ENCODE measurements at regions not wholly inside any gene's neighbourhood (a gene's known extent, or its start where the extent isn't known, plus 50 kb on each side); places are given as distances from the start of the nearest gene placed in this dataset. TPM values are rescaled to one million over a fixed set of nuclear protein-coding genes. Genes with fewer than 3 reads are reported as not detected.
A peak's percentile ranks its signal among the peaks of the same experiment; 100 is the strongest.

DNA sequence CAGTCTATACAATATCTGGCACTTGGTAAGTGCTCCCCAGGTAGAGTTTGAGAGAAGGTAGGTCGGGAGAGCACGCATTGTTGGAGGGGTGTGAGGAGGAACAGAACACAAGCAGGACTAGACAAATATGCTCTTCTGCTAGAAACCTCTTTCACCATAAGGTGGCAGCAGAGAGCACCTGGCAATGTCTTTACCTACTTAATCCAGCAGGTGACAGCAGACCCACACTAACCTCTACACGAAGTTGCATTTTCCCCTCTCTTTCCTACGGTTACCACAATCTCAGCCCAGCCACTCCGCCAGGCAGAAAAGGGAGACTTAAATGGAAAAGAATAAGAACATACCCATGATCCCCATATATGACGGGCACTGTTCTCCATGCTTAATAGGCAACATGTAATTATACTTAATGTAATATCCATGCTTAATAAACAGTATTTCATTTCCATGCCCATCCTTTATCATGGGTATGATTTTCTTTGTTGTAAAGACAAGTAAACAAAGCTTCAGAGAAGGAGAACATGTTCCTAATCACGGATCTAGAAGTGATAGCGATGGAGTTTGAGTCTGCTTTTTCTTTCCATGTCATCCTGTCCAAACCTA is 55.1 kb upstream of the CCL2 start:
- no peaks in the 10 kb centered on the region for H3K4me1 ChIP-seq (ENCODE audit: control insufficient read depth, insufficient read depth, low read length)
- WGBS (ENCODE audit: insufficient coverage), result no CpG with 5 or more reads among the region's 8 CpGs
- peaks cover 5% of the 10 kb centered on the region for H3K9me3 ChIP-seq (ENCODE audit: control insufficient read depth, insufficient read depth, low read length)
- peak; percentile 68 to 96 (median 78) for DNase-seq (ENCODE audit: low read depth in 4 of 6, low spot score in 6 of 6)
- no peaks in the 10 kb centered on the region for H3K36me3 ChIP-seq (ENCODE audit: control insufficient read depth, insufficient read depth, low read length)
- H3K4me3 ChIP-seq (ENCODE audit: low read depth, low read length), result no peak overlapping the region
- peaks cover 4% of the 10 kb centered on the region for H3K27me3 ChIP-seq (ENCODE audit: control insufficient read depth, insufficient read depth, low read length)
- no peak overlapping the region for H3K27ac ChIP-seq (ENCODE audit: low read depth, low read length)

DNA sequence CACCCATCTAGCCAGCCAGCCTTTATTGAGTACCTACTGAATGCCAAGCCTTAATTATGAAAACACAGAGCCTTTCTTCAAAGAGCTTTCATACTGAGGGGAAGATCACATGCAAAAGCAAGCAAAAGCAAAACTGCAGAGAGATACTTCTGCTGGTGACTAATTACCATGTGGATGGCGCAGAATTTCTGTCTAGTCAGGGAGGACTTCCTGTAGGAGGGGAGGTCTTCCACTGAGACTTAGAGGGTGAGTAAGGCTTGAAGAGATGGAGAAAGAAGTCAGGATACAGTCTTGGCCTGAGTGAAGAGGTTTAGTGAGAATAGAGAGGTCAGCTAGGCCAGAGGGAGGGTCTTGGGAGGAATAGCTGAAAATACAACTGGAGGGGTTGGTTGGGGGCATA is 53.9 kb upstream of the CCL2 start:
- Histone ChIP-seq H3K27me3 (ENCODE audit: control insufficient read depth, insufficient read depth, low read length) (peaks cover 4% of the 10 kb centered on the region), H3K36me3 (ENCODE audit: control insufficient read depth, insufficient read depth, low read length) (no peaks in the 10 kb centered on the region), H3K4me3 (ENCODE audit: low read depth, low read length) (no peak overlapping the region), H3K27ac (ENCODE audit: low read depth, low read length) (no peak overlapping the region), H3K9me3 (ENCODE audit: control insufficient read depth, insufficient read depth, low read length) (peaks cover 5% of the 10 kb centered on the region), H3K4me1 (ENCODE audit: control insufficient read depth, insufficient read depth, low read length) (no peaks in the 10 kb centered on the region)
- no peak for DNase-seq (ENCODE audit: low read depth in 4 of 6, low spot score in 6 of 6)
- WGBS (ENCODE audit: insufficient coverage), result 96% methylated on average over 1 of the region's 1 CpG

DNA sequence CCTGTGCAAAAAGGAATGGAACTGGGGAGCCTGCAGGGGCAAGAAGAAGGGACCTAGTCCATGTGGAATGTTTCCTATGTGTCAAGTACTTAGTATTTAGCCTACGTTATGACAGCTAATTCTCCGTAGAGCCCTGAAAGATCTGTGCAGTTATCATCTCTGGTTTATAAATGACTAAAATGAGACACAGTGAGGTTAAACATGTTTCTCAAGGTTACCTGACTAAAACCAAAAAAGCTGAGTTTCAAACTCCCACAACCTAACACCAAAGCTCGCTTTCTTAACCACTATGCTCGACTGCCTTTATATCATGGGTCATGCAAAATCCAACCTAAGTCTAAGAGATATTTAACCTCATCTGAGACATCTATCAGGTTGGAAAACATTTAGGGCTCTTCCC is 53.3 kb upstream of the CCL2 start:
- WGBS (ENCODE audit: insufficient coverage), result 85% methylated on average over 3 of the region's 4 CpGs
- Histone ChIP-seq H3K9me3 (ENCODE audit: control insufficient read depth, insufficient read depth, low read length) (peaks cover 5% of the 10 kb centered on the region), H3K4me1 (ENCODE audit: control insufficient read depth, insufficient read depth, low read length) (no peaks in the 10 kb centered on the region), H3K27me3 (ENCODE audit: control insufficient read depth, insufficient read depth, low read length) (peaks cover 4% of the 10 kb centered on the region), H3K4me3 (ENCODE audit: low read depth, low read length) (no peak overlapping the region), H3K36me3 (ENCODE audit: control insufficient read depth, insufficient read depth, low read length) (no peaks in the 10 kb centered on the region), H3K27ac (ENCODE audit: low read depth, low read length) (no peak overlapping the region)
- no peak for DNase-seq (ENCODE audit: low read depth in 4 of 6, low spot score in 6 of 6)

DNA sequence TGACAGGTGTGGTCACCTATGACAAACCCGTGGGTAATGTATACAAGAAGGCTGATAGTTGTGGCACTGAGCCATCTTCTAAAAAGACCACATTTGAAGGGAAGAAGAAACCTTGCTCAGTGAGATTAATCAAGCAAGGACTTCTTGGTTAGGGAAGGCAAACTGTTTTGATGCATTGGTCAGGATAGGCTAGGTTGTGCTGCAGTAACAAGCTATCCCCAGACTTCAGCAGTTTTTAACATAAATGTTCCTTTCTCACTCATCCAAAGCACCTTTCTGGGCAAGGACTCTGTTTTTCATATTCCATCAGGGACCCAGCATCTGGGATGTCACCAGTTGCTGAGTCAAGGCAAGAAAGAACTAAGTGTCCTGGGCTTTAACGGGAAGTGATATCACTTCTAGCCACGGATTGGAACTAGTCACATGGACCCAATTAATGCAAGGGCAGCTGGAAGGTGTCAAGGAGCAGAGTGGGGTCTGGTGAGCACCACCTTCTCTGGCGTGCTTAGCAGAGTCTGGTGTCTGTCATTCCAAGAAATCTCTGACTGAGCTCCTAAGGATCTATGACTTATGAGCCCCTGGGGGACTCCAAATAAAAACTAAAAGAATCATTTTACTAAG is 52.0 kb upstream of the CCL2 start:
- Histone ChIP-seq H3K36me3 (ENCODE audit: control insufficient read depth, insufficient read depth, low read length) (no peaks in the 10 kb centered on the region), H3K27me3 (ENCODE audit: control insufficient read depth, insufficient read depth, low read length) (peaks cover 4% of the 10 kb centered on the region), H3K9me3 (ENCODE audit: control insufficient read depth, insufficient read depth, low read length) (peaks cover 2% of the 10 kb centered on the region), H3K4me1 (ENCODE audit: control insufficient read depth, insufficient read depth, low read length) (no peaks in the 10 kb centered on the region), H3K27ac (ENCODE audit: low read depth, low read length) (no peak overlapping the region), H3K4me3 (ENCODE audit: low read depth, low read length) (no peak overlapping the region)
- WGBS (ENCODE audit: insufficient coverage), result 90% methylated on average over 2 of the region's 4 CpGs
- DNase-seq (ENCODE audit: low read depth in 4 of 6, low spot score in 6 of 6), result no peak

DNA sequence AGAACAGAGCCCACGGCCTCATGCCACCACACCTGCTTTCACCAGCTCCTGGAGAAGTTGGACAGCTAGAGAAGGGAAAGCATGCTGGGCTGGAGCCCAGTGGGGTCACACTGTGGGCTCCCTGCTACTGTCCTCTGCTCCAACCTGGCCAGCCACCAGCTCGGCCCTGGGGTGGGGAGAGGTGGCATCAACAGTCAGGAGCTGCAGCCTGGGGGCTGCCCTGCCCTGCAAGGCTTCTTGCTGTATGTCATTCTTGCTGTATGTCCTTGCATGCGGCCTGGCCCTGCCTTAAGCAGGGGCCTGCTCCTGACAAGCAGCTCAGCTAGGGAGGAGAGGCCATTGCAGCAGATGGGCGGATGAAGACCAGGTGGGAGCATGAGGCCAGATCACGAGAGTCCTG is 50.7 kb upstream of the CCL2 start:
- Histone ChIP-seq H3K27ac (ENCODE audit: low read depth, low read length) (no peak overlapping the region), H3K4me3 (ENCODE audit: low read depth, low read length) (no peak overlapping the region), H3K36me3 (ENCODE audit: control insufficient read depth, insufficient read depth, low read length) (no peaks in the 10 kb centered on the region), H3K27me3 (ENCODE audit: control insufficient read depth, insufficient read depth, low read length) (no peaks in the 10 kb centered on the region), H3K9me3 (ENCODE audit: control insufficient read depth, insufficient read depth, low read length) (peaks cover 2% of the 10 kb centered on the region), H3K4me1 (ENCODE audit: control insufficient read depth, insufficient read depth, low read length) (no peaks in the 10 kb centered on the region)
- DNase-seq (ENCODE audit: low read depth in 4 of 6, low spot score in 6 of 6), result no peak
- 96% methylated on average over 5 of the region's 5 CpGs for WGBS (ENCODE audit: insufficient coverage)

Small RNAs in the stretch of these regions (small RNA-seq; reads per million reads assigned to genes)
- not detected for gene RNA5SP438 (ENCODE audit: low replicate concordance)
